GM20431 (cell line): ENCODE measurements at regions not wholly inside any gene's neighbourhood (a gene's known extent, or its start where the extent isn't known, plus 50 kb on each side); places are given as distances from the start of the nearest gene placed in this dataset.

Experiments used
- in situ Hi-C: fragments of 300-500 bp; cut with MseI, MboI; formaldehyde crosslinking; loops from one replicate; pipeline ENCODE4 v1.15.0; 2020; ENCODE audit warnings: low sequenced_read_pairs; ENCODE audit not compliant: unreplicated experiment

DNA sequence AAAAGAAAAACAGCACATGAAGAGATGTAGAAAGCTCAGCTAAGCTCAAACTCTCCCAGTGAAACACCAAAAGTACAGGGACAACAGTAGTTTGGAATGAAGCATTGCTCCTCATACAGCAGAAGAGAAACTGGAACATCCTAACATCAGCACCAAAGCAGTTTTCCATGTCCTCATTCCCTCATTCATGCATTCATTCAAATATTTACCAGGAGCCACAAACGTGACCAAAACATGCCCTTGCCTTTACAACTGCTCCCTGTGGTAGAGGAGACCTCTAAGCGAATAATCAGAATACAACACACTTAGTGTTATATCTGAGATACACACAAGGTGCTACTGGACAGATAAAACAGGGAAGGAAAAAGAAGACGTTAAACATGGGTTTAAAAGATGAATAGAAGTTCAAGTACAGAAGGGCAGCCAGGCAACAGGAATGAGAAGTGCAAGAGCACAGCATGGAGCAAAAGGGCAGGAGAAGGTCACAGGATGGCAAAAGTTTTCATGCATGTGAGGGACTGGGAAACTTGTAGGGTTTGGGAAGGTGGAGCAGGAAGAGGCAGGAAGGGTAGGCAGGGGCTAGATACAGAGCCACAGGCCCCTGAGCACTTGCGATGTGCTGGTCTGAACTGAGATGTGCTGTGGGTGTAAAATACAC, 58.5 kb upstream of the LMCD1 start:
- in situ Hi-C loops, result loop anchor here (10.0 kb wide), 1 partner anchor 182 kb away; no protein-coding TSS in a partner anchor

DNA sequence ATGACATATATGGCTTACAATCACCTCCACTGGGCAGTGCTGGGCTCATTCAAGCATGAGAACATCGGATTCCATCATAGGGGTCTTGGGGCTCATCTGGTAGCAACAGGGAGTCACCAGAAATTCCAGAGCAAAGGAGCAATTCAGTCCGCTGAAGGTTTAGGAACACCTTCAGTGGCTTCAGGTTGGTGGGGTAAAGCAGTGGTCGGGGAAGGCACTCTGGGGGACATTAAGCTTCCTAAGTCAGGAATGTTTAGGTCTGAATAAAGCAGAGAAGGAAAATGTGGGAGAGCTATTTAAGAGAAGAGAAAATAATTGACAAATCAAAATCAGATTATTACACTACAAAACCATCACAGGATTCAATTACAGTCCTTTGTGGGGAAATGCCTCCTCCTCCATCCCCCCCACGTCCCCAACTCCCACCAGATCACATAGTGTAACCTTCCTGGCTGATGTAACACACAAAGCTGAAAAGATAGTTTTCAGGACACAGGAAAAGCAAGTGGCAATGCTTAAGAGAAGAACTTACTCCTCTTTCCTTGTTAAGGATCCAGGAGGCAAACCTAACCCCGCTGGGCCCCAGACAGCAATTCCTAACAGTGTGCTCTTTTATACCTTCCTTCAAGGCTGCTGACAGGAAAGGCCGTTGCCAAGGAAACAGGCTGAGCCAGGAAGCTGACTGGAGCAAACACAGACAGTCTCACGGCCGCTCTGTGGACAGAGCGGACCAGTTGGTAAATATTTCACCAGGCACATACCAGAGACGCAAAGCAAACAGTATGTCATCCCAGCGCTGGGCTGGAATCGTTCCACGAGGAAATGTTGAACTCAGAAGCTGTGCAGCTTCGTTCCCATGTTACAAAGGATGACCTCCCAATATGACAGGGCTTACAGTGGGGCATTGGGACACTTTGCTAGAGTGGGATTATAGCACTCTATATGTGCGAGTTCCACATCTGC, 57.5 kb upstream of the LMCD1 start:
- in situ Hi-C loops, result loop anchor here (10.0 kb wide), 1 partner anchor 181 kb away; no protein-coding TSS in a partner anchor

DNA sequence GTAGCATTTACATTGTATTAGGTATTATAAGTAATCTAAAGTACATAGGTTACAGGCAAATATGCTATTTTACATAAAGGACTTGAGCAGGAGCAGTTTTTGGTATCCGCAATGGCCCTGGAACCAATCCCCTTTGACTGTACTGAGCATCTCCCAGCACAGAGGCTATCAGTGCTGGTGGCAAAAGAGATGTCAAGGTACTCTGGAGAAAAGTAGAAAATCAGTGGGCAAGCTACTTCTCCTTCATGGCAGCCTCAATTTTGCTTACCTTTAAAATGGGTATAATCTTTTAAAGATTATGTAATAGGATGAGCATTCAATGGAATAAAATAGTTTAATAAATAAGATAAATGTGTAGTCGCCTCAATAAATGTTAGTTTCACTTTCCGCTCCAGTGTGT, 56.7 kb upstream of the LMCD1 start:
- in situ Hi-C loops, result loop anchor here (10.0 kb wide), 1 partner anchor 180 kb away; no protein-coding TSS in a partner anchor

DNA sequence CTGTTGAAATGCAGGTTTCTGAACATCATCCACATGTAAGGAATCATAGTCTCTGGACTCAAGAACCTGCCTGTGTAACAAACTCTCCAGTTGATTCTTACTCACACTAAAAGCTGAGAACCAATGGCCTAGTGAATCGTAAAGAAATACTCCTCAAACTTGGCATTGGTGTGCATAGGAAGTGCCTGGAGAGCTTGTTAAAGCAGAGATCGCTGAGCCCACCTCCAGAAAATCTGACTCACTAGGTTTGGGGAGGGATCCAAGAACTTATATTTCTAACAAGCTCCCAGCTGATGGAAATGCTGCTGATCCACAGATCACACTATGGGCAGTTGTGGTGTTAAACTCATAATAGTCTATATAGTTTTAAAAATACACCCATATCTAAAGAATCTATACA, 55.8 kb upstream of the LMCD1 start:
- in situ Hi-C loops, result loop anchor here (10.0 kb wide), 1 partner anchor 179 kb away; no protein-coding TSS in a partner anchor

DNA sequence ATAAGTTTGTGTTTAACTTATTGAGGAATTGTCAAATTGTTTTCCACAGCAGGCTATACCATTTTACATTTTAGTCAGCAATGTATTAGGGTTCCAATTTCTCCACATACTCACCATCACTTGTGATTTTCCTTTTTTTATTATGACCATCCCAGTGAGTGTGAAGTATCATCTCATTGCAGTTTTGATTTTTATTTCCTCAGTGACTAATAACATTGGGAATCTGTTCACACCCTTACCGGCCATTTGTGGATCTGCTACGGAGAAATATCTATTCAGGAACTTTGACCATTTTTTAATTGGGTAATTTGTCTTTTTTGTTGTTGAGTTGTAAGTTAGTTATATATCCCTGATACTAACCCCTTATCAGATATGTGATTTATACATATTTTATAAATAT, 54.8 kb upstream of the LMCD1 start:
- in situ Hi-C loops, result loop anchor here (10.0 kb wide), 1 partner anchor 178 kb away; no protein-coding TSS in a partner anchor

DNA sequence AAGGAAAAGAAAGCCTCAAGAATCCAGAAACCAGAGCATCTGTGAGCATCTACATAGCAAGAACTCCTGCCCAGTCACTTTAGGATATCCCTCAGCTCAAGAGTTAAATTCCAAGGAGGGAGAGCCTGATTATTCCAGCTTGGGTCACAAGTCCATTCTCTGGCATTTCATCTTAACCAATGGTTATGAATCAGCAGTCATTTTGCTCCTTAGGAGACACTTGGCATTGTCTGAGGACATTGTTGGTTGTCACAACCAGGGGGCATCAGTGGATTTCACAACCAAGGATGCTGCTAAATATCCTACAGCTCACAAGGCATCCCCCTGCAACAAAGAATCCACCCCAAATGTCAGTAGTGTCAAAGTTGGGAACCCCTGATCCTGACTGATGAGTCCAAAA, 51.0 kb upstream of the LMCD1 start:
- in situ Hi-C loops, result no loop called here

DNA sequence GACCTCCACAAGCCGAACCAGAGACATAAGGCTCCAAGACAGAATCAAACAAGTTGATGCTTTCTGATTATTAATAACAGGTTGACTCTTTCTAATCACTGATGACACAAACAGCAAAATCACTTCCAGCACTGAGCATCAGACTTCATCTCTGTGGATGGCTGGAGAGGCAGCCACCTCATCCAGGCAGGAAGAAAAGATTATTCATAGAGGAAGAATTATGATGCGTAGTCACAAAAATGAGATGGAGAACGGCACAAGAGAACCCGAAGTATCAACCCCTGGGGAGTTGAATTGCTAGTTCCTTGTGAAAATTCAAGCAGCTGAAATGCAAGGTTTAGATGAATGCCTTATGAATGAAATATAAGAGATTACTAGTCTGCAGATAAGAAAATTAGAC, 49.9 kb upstream of the LMCD1 start:
- in situ Hi-C loops, result no loop called here
